ENCODE measurements at regions not wholly inside any gene's neighbourhood (a gene's known extent, or its start where the extent isn't known, plus 50 kb on each side); places are given as distances from the start of the nearest gene placed in this dataset.
A peak's percentile ranks its signal among the peaks of the same experiment; 100 is the strongest.

- Histone ChIP-seq H2BK5ac (ENCODE audit: low read depth, low read length) (no peak overlapping the region), H2BK15ac (ENCODE audit: low read length) (no peak overlapping the region), H4K5ac (ENCODE audit: insufficient read length, low read depth, low read length) (no peak overlapping the region), H3K56ac (replicated peaks; ENCODE audit: insufficient read length, low read depth, low read length) (peak overlapping the region; percentile 24), H3K14ac (ENCODE audit: insufficient read length) (no peak overlapping the region), H2BK120ac (replicated peaks; ENCODE audit: low read depth, low read length) (no peak overlapping the region), H3K4me3 (ENCODE audit: extremely low read depth in 1 of 4, insufficient read depth in 2 of 4, low read depth in 3 of 4, low read length in 4 of 4) (no peak overlapping the region), H3K4me1 (replicated peaks in 1 of 4; ENCODE audit: control insufficient read depth in 3 of 4, insufficient read depth in 4 of 4, low read length in 3 of 4) (no peaks in the 10 kb centered on the region), H2AK5ac (ENCODE audit: low read depth, low read length) (no peak overlapping the region), H3K18ac (ENCODE audit: extremely low read depth, low read length) (no peak overlapping the region), H2BK20ac (ENCODE audit: low read length) (no peak overlapping the region), H4K8ac (ENCODE audit: extremely low read depth, insufficient read depth, low read length) (no peak overlapping the region), H3K9me3 (ENCODE audit: insufficient read depth in 2 of 2, low read depth in 1 of 2, low read length in 1 of 2) (peaks cover 54 to 69% of the 10 kb centered on the region in 2 experiments), H3K9ac (replicated peaks in 1 of 4; ENCODE audit: extremely low read depth in 1 of 4, low read depth in 3 of 4, low read length in 3 of 4) (no peak overlapping the region), H3K79me2 (ENCODE audit: control insufficient read depth in 1 of 2, insufficient read depth in 2 of 2, low read length in 2 of 2) (no peaks in the 10 kb centered on the region), H3K36me3 (ENCODE audit: control insufficient read depth in 2 of 4, insufficient read depth in 4 of 4, low read length in 3 of 4) (no peaks in the 10 kb centered on the region), H3K4ac (replicated peaks; ENCODE audit: insufficient read length, low read depth, low read length) (no peak overlapping the region), H3K27ac (ENCODE audit: low read depth, low read length) (no peak overlapping the region), H3K23me2 (ENCODE audit: low read depth, low read length) (peaks cover 5% of the 10 kb centered on the region; the same call in 1 of the 2 replicates), H4K91ac (replicated peaks; ENCODE audit: insufficient read length, low read length) (no peak overlapping the region), H4K20me1 (replicated peaks in 1 of 2; ENCODE audit: control insufficient read depth in 1 of 2, insufficient read depth in 2 of 2, low read length in 2 of 2) (no peaks in the 10 kb centered on the region), H3K23ac (ENCODE audit: insufficient read length) (no peak overlapping the region), H3K27me3 (replicated peaks in 1 of 4; ENCODE audit: control insufficient read depth in 3 of 4, extremely low read depth in 1 of 4, insufficient read depth in 3 of 4, low read length in 3 of 4) (peaks cover 0 to 1% (median 0%) of the 10 kb centered on the region in 4 experiments; a peak in 1 of 7 replicates), H2AFZ (ENCODE audit: low read length) (no peak overlapping the region), H3K4me2 (ENCODE audit: insufficient read depth in 1 of 2, low read depth in 2 of 2, low read length in 2 of 2) (no peak overlapping the region), H3K79me1 (ENCODE audit: low read depth, low read length) (no peaks in the 10 kb centered on the region), H2BK12ac (ENCODE audit: low read depth, low read length) (no peak overlapping the region)
- ChIA-PET POLR2A (ENCODE audit: partially characterized antibody) (no interaction called here), CTCF (ENCODE audit: partially characterized antibody) (interaction anchor here (0.6 kb wide), 1 partner anchor 51 kb away, joined by 3 read pairs; no protein-coding TSS in a partner anchor)
- DNase-seq (ENCODE audit: low read depth in 1 of 2, low spot score in 2 of 2) (no peak), FAIRE-seq (no peak)
- 77 to 100% methylated on average over 1 to 2 of the region's 2 CpGs for WGBS, 2 experiments (ENCODE audit: extremely low coverage in 1 of 2, insufficient coverage in 1 of 2, insufficient read length in 1 of 2, insufficient replicate concordance in 2 of 2, low coverage in 1 of 2, low lambda C conversion rate in 2 of 2, missing lambda C conversion rate in 1 of 2)
- no peak for TF ChIP-seq CHD1 (IDR thresholded peaks at IDR 0.05; ENCODE audit: low read depth, low read length)
- no peak for TF ChIP-seq TCF12 (IDR thresholded peaks at IDR 0.05; ENCODE audit: low read depth, low read length)
- TF ChIP-seq SIRT6 (IDR thresholded peaks at IDR 0.05; ENCODE audit: low read length), result no peak
- TF ChIP-seq, protein P1, sequence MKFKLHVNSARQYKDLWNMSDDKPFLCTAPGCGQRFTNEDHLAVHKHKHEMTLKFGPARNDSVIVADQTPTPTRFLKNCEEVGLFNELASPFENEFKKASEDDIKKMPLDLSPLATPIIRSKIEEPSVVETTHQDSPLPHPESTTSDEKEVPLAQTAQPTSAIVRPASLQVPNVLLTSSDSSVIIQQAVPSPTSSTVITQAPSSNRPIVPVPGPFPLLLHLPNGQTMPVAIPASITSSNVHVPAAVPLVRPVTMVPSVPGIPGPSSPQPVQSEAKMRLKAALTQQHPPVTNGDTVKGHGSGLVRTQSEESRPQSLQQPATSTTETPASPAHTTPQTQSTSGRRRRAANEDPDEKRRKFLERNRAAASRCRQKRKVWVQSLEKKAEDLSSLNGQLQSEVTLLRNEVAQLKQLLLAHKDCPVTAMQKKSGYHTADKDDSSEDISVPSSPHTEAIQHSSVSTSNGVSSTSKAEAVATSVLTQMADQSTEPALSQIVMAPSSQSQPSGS (IDR thresholded peaks at IDR 0.05; ENCODE audit: low read length), result no peak
- no peak for TF ChIP-seq SUZ12 (IDR thresholded peaks at IDR 0.05; ENCODE audit: low read length)
- no peak for TF ChIP-seq ATF3 (IDR thresholded peaks at IDR 0.05; ENCODE audit: insufficient read depth, low read depth, low read length)
- no peak for TF ChIP-seq HDAC2 (IDR thresholded peaks at IDR 0.05; ENCODE audit: borderline replicate concordance in 1 of 2, low read depth in 2 of 2, low read length in 2 of 2)
- TF ChIP-seq ZNF274 (IDR thresholded peaks at IDR 0.05; ENCODE audit: borderline replicate concordance, extremely low read depth, low read length), result no peak
- TF ChIP-seq RBBP5 (IDR thresholded peaks at IDR 0.05; ENCODE audit: borderline replicate concordance, low read depth, low read length), result no peak
- TF ChIP-seq SRF (IDR thresholded peaks at IDR 0.05; ENCODE audit: low read depth, low read length), result no peak
- no peak for TF ChIP-seq JUN (IDR thresholded peaks at IDR 0.05; ENCODE audit: low read depth, low read length)
- no peak for TF ChIP-seq YY1 (IDR thresholded peaks at IDR 0.05; ENCODE audit: low read depth, low read length)
Observed at GRCh38 chr2:94753466-94753998, 117.7 kb upstream of the TEKT4 start.
